ENCODE measurements at regions not wholly inside any gene's neighbourhood (a gene's known extent, or its start where the extent isn't known, plus 50 kb on each side); places are given as distances from the start of the nearest gene placed in this dataset.
"Not testable (repeated sequence)": the region's sequence is repeated elsewhere in the genome, so short reads cannot be mapped to it uniquely, and the experiment has no call there.

GRCh38 chr7:34333925-34334324, 324.1 kb upstream of the NPSR1 start:
- DNase-seq: no peak

- no peak for DNase-seq
These were observed 320.9 kb upstream of the NPSR1 start for GRCh38 chr7:34337163-34337562.

- DNase-seq: no peak
These were observed 319.0 kb upstream of the NPSR1 start for GRCh38 chr7:34338961-34339526.

- DNase-seq: no peak
These were observed 316.7 kb upstream of the NPSR1 start for GRCh38 chr7:34341326-34341725.

- no peak for DNase-seq
These were observed 315.6 kb upstream of the NPSR1 start for GRCh38 chr7:34342387-34342786.

- no peak for DNase-seq
These were observed 314.4 kb upstream of the NPSR1 start for GRCh38 chr7:34343667-34344066.

- no peak for DNase-seq
These were observed 304.0 kb upstream of the NPSR1 start for GRCh38 chr7:34354011-34354410.

- DNase-seq: no peak
These were observed 303.1 kb upstream of the NPSR1 start for GRCh38 chr7:34354899-34355298.

- no peak for DNase-seq
These were observed 300.9 kb upstream of the NPSR1 start for GRCh38 chr7:34357068-34357467.

GRCh38 chr7:34357946-34358345, 300.1 kb upstream of the NPSR1 start:
- no peak for DNase-seq

- not testable (repeated sequence) for DNase-seq
These were observed 299.4 kb upstream of the NPSR1 start for GRCh38 chr7:34358578-34358977.

- no peak for DNase-seq
These were observed 296.3 kb upstream of the NPSR1 start for GRCh38 chr7:34361663-34362250.

- DNase-seq: no peak
These were observed 295.4 kb upstream of the NPSR1 start for GRCh38 chr7:34362621-34363020.

- DNase-seq: no peak
These were observed 293.9 kb upstream of the NPSR1 start for GRCh38 chr7:34364130-34364529.

GRCh38 chr7:34365011-34365410, 293.0 kb upstream of the NPSR1 start:
- DNase-seq: no peak

- no peak for DNase-seq
These were observed 292.4 kb upstream of the NPSR1 start for GRCh38 chr7:34365611-34366010.

GRCh38 chr7:34371922-34372321, 286.1 kb upstream of the NPSR1 start:
- DNase-seq: no peak

GRCh38 chr7:34373940-34374339, 284.1 kb upstream of the NPSR1 start:
- no peak for DNase-seq

- DNase-seq: no peak
These were observed 275.7 kb upstream of the NPSR1 start for GRCh38 chr7:34382166-34382893.

- no peak for DNase-seq
These were observed 272.6 kb upstream of the NPSR1 start for GRCh38 chr7:34385384-34385783.

- no peak for DNase-seq
These were observed 268.5 kb upstream of the NPSR1 start for GRCh38 chr7:34389332-34390078.

GRCh38 chr7:34390103-34390502, 267.9 kb upstream of the NPSR1 start:
- DNase-seq: no peak

- no peak for DNase-seq
These were observed 265.0 kb upstream of the NPSR1 start for GRCh38 chr7:34392972-34393371.
